Body of pancreas (tissue), 4 donors: ENCODE measurements at regions not wholly inside any gene's neighbourhood (a gene's known extent, or its start where the extent isn't known, plus 50 kb on each side); places are given as distances from the start of the nearest gene placed in this dataset.

ENCODE experiments used
- POLR2A ChIP-seq, 3 donors: fragments of 450-650 bp; IDR thresholded peaks; one replicate each; pipeline ENCODE4 v1.6.1; 2016; ENCODE audit warnings: antibody characterized with exemption in 3 of 3, mild to moderate bottlenecking in 2 of 3
- TF ChIP-seq, protein P1 (sequence below), 7 experiments: fragments of 450-650 bp in 4 of 7; fragments of 200-600 bp in 3 of 7; sonication (generic) in 3 of 7; IDR thresholded peaks; one replicate each; pipeline ENCODE4 v1.5.1; 2016 to 2019; ENCODE audit warnings: antibody characterized with exemption in 7 of 7

DNA sequence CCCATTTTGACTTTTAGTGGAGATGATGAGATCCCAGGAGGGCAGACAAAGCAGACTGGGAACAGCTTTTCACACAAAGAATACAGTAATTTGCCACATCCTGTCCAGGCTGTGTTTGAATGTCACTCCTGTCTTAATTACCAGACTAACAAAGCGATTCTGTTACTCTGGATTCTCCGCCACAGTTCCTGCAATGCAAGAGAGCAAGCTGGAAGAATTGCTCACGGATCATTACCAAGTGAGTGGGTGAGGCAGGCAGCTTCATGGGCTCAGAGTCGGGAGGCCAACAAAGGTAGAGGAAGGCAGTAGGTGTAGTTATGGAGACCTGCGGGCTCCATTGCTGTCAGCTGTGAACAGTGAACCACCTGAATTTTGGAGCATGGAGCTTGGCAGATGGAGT, 250.5 kb upstream of the ATP5MC3 start:
- TF ChIP-seq, protein P1, sequence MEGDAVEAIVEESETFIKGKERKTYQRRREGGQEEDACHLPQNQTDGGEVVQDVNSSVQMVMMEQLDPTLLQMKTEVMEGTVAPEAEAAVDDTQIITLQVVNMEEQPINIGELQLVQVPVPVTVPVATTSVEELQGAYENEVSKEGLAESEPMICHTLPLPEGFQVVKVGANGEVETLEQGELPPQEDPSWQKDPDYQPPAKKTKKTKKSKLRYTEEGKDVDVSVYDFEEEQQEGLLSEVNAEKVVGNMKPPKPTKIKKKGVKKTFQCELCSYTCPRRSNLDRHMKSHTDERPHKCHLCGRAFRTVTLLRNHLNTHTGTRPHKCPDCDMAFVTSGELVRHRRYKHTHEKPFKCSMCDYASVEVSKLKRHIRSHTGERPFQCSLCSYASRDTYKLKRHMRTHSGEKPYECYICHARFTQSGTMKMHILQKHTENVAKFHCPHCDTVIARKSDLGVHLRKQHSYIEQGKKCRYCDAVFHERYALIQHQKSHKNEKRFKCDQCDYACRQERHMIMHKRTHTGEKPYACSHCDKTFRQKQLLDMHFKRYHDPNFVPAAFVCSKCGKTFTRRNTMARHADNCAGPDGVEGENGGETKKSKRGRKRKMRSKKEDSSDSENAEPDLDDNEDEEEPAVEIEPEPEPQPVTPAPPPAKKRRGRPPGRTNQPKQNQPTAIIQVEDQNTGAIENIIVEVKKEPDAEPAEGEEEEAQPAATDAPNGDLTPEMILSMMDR (IDR thresholded peaks at IDR 0.05): no peak
- no peak for TF ChIP-seq POLR2A (IDR thresholded peaks at IDR 0.05)
